Panc1 (cell line): ENCODE measurements at regions not wholly inside any gene's neighbourhood (a gene's known extent, or its start where the extent isn't known, plus 50 kb on each side); places are given as distances from the start of the nearest gene placed in this dataset.

Experiments
- ATAC-seq: fragments of 200-7000 bp; cut with Tn5 transposase; 2 replicates; pipeline ENCODE4 v1.9.1; 2020; ENCODE audit warnings: mild to moderate bottlenecking, moderate library complexity
- BruUV-seq: library from RNA; stranded (reverse); fragments of 400-500 nt; replicated peaks from 2 replicates; lab custom pipeline; 2021; lab: Mats Ljungman, UMichigan
- CTCF ChIA-PET: fragments of 300-600 bp; sonication (Branson Sonifier 250); formaldehyde crosslinking; loops from one replicate; lab custom pipeline; 2022; ENCODE audit warnings: antibody characterized with exemption; lab: Charles Lee
- POLR2A ChIA-PET: fragments of 300-600 bp; sonication (Branson Sonifier 250); formaldehyde crosslinking; loops from one replicate; lab custom pipeline; 2022; ENCODE audit warnings: antibody characterized with exemption; lab: Charles Lee
- DNase-seq: peaks from one replicate; pipeline ENCODE4 v3.0.0-alpha.2; 2010; ENCODE audit warnings: low read depth, low spot score
- H3K27ac ChIP-seq: 2 replicates; pipeline ENCODE4 v1.5.1; 2011; ENCODE audit warnings: mild to moderate bottlenecking, low read length, inconsistent platforms
- H3K27me3 ChIP-seq: fragments of 200-500 bp; sonication (Bioruptor generic); 2 replicates; pipeline ENCODE4 v1.6.0; 2014; ENCODE audit warnings: low read length, inconsistent platforms; ENCODE audit not compliant: control insufficient read depth, insufficient read depth
- H3K36me3 ChIP-seq: fragments of 200-500 bp; sonication (Bioruptor generic); 2 replicates; pipeline ENCODE4 v1.5.1; 2014; ENCODE audit warnings: inconsistent platforms, mild to moderate bottlenecking, low read length, moderate library complexity; ENCODE audit not compliant: control insufficient read depth, insufficient read depth
- H3K4me1 ChIP-seq: 2 replicates; pipeline ENCODE4 v1.5.1; 2011; ENCODE audit warnings: inconsistent platforms, mild to moderate bottlenecking, low read length, moderate library complexity; ENCODE audit not compliant: control insufficient read depth, insufficient read depth
- H3K4me3 ChIP-seq, 2 experiments: 2 replicates each; pipeline ENCODE4 v1.5.1; 2011 to 2012; ENCODE audit warnings: low read depth in 2 of 2, low read length in 2 of 2, mild to moderate bottlenecking in 2 of 2, inconsistent platforms in 1 of 2, moderate library complexity in 1 of 2
- H3K9me3 ChIP-seq: fragments of 200-500 bp; sonication (Bioruptor generic); 2 replicates; pipeline ENCODE4 v1.5.1; 2014; ENCODE audit warnings: low read depth, mild to moderate bottlenecking, inconsistent platforms, low read length, moderate library complexity; ENCODE audit not compliant: control insufficient read depth, insufficient read depth
- POLR2AphosphoS5 ChIP-seq: IDR thresholded peaks from 2 replicates; pipeline ENCODE4 v1.6.1; 2012; ENCODE audit warnings: mild to moderate bottlenecking, low read depth, low read length, moderate library complexity
- SIN3A ChIP-seq: IDR thresholded peaks from 2 replicates; pipeline ENCODE4 v1.6.1; 2012; ENCODE audit warnings: low read depth, mild to moderate bottlenecking, low read length, moderate library complexity, borderline replicate concordance; ENCODE audit not compliant: insufficient read depth
- TCF7L2 ChIP-seq: IDR thresholded peaks from 2 replicates; pipeline ENCODE4 v1.6.1; 2011; ENCODE audit warnings: mild to moderate bottlenecking, low read depth, low read length, inconsistent platforms
- in situ Hi-C: cut with HindIII; loops from 2 replicates; pipeline ENCODE4 v1.10.0; 2016; ENCODE audit warnings: low sequenced_read_pairs, low pct_unique_long_range_greater_than_20kb
- intact Hi-C: fragments of 100-400 bp; cut with micrococcal nuclease; formaldehyde crosslinking; loops from one replicate; pipeline ENCODE4 v1.10.0; 2022; ENCODE audit not compliant: unreplicated experiment
- TF ChIP-seq, protein P1 (sequence below): fragments of 450-650 bp; IDR thresholded peaks from 2 replicates; pipeline ENCODE4 v1.5.1; 2017; ENCODE audit warnings: mild to moderate bottlenecking
- TF ChIP-seq, protein P2 (sequence below), 2 experiments: IDR thresholded peaks; 2 replicates each; pipeline ENCODE4 v1.6.1; 2011 to 2012; ENCODE audit warnings: low read depth in 2 of 2, control low read depth in 1 of 2, low read length in 1 of 2, mild to moderate bottlenecking in 1 of 2, moderate library complexity in 1 of 2; ENCODE audit not compliant: insufficient read depth in 1 of 2

DNA sequence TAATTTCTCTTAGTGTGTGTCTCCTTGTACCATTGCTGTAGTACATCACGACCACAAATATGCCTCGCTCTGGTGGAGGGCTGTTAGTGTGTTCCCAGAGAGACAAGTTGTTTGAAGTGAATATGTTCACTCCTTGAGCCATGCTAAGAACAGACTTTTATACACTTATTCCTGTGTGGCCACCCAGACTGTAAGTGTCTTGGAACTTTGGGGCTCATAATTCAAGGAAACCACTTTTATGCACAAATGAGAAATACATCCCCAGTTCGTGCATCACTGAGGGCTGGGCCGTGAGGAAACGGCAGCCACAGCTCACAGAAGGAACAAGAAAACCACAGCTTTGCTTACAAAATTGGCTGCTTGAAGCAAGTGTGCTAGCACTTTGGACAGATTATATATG is 362.2 kb upstream of the DDHD1 start:
- Histone ChIP-seq H3K9me3 (no peaks in the 10 kb centered on the region), H3K4me1 (no peaks in the 10 kb centered on the region), H3K27ac (no peak overlapping the region), H3K36me3 (no peaks in the 10 kb centered on the region), H3K4me3 (no peak overlapping the region), H3K27me3 (no peaks in the 10 kb centered on the region)
- TF ChIP-seq, protein P1, sequence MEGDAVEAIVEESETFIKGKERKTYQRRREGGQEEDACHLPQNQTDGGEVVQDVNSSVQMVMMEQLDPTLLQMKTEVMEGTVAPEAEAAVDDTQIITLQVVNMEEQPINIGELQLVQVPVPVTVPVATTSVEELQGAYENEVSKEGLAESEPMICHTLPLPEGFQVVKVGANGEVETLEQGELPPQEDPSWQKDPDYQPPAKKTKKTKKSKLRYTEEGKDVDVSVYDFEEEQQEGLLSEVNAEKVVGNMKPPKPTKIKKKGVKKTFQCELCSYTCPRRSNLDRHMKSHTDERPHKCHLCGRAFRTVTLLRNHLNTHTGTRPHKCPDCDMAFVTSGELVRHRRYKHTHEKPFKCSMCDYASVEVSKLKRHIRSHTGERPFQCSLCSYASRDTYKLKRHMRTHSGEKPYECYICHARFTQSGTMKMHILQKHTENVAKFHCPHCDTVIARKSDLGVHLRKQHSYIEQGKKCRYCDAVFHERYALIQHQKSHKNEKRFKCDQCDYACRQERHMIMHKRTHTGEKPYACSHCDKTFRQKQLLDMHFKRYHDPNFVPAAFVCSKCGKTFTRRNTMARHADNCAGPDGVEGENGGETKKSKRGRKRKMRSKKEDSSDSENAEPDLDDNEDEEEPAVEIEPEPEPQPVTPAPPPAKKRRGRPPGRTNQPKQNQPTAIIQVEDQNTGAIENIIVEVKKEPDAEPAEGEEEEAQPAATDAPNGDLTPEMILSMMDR, result no peak
- TF ChIP-seq, protein P2, sequence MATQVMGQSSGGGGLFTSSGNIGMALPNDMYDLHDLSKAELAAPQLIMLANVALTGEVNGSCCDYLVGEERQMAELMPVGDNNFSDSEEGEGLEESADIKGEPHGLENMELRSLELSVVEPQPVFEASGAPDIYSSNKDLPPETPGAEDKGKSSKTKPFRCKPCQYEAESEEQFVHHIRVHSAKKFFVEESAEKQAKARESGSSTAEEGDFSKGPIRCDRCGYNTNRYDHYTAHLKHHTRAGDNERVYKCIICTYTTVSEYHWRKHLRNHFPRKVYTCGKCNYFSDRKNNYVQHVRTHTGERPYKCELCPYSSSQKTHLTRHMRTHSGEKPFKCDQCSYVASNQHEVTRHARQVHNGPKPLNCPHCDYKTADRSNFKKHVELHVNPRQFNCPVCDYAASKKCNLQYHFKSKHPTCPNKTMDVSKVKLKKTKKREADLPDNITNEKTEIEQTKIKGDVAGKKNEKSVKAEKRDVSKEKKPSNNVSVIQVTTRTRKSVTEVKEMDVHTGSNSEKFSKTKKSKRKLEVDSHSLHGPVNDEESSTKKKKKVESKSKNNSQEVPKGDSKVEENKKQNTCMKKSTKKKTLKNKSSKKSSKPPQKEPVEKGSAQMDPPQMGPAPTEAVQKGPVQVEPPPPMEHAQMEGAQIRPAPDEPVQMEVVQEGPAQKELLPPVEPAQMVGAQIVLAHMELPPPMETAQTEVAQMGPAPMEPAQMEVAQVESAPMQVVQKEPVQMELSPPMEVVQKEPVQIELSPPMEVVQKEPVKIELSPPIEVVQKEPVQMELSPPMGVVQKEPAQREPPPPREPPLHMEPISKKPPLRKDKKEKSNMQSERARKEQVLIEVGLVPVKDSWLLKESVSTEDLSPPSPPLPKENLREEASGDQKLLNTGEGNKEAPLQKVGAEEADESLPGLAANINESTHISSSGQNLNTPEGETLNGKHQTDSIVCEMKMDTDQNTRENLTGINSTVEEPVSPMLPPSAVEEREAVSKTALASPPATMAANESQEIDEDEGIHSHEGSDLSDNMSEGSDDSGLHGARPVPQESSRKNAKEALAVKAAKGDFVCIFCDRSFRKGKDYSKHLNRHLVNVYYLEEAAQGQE (IDR thresholded peaks at IDR 0.05; ENCODE audit: insufficient read depth in 1 of 2, low read depth in 2 of 2, low read length in 1 of 2), result no peak
- TF ChIP-seq SIN3A (no peak), POLR2AphosphoS5 (no peak), TCF7L2 (no peak)
- ChIA-PET CTCF (no interaction called here), POLR2A (no interaction called here)
- in situ Hi-C loops (no loop called here), intact Hi-C loops (no loop called here)
- BruUV-seq, result no TSS peak
- ATAC-seq, result no peak
- DNase-seq, result no peak

DNA sequence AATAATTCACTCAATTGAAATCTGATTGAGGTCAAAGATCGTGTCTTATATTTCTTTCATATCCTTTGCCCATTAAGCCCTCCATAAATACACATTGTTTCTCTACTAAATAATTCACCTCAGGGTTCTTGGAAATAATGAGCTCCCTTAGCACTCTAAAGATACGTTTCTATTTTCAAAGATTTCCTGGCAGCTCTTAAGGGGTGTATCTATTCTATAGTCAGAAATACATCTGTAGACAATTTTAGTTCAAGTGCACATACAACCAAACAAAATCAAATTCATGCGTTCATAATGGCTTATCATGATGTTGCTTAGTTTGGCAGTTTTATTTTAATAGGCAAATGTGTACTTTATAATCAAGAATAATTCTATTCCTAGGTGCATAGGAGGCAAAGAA is 361.1 kb upstream of the DDHD1 start:
- no peaks in the 10 kb centered on the region for H3K27me3 ChIP-seq
- no TSS peak for BruUV-seq
- H3K4me3 ChIP-seq, result no peak overlapping the region
- no peaks in the 10 kb centered on the region for H3K36me3 ChIP-seq
- no peaks in the 10 kb centered on the region for H3K4me1 ChIP-seq
- POLR2A ChIA-PET, result no interaction called here
- no peak for DNase-seq
- TF ChIP-seq POLR2AphosphoS5, result no peak
- TF ChIP-seq, protein P2 (IDR thresholded peaks at IDR 0.05; ENCODE audit: insufficient read depth in 1 of 2, low read depth in 2 of 2, low read length in 1 of 2), result no peak
- TF ChIP-seq TCF7L2, result no peak
- TF ChIP-seq SIN3A, result no peak
- TF ChIP-seq, protein P1, result no peak
- in situ Hi-C loops, result no loop called here
- intact Hi-C loops, result no loop called here
- no peak for ATAC-seq
- CTCF ChIA-PET, result no interaction called here
- H3K27ac ChIP-seq, result no peak overlapping the region
- H3K9me3 ChIP-seq, result no peaks in the 10 kb centered on the region
